ENCODE measurements at regions not wholly inside any gene's neighbourhood (a gene's known extent, or its start where the extent isn't known, plus 50 kb on each side); places are given as distances from the start of the nearest gene placed in this dataset.

GRCh38 chr1:232278925-232279324, 351.0 kb downstream of the SIPA1L2 start:
- ChIA-PET CTCF (no interaction called here), POLR2A (no interaction called here)
- TF ChIP-seq POLR2AphosphoS5 (IDR thresholded peaks at IDR 0.05; ENCODE audit: low read depth, low read length) (no peak), CTCF (IDR thresholded peaks at IDR 0.05) (no peak)
- Histone ChIP-seq H3K36me3 (ENCODE audit: control insufficient read depth, insufficient read depth, low read length) (no peaks in the 10 kb centered on the region), H3K4me1 (ENCODE audit: control insufficient read depth, insufficient read depth, low read length) (no peaks in the 10 kb centered on the region), H3K9me3 (ENCODE audit: control insufficient read depth, insufficient read depth, low read depth, low read length) (no peaks in the 10 kb centered on the region), H3K27ac (ENCODE audit: low read length) (no peak overlapping the region), H3K4me3 (ENCODE audit: low read depth in 2 of 2, low read length in 2 of 2) (no peak overlapping the region), H3K27me3 (ENCODE audit: control insufficient read depth, insufficient read depth, low read length) (no peaks in the 10 kb centered on the region)
- intact Hi-C loops (cut with micrococcal nuclease; ENCODE audit: unreplicated experiment) (no loop called here), in situ Hi-C loops (cut with HindIII; ENCODE audit: low pct_unique_long_range_greater_than_20kb, low sequenced_read_pairs) (no loop called here)
- DNase-seq (ENCODE audit: low read depth, low spot score) (no peak), ATAC-seq (no peak)
- BruUV-seq (replicated peaks), result no TSS peak

GRCh38 chr1:232276651-232277050, 353.3 kb downstream of the SIPA1L2 start:
- H3K27ac ChIP-seq (ENCODE audit: low read length), result no peak overlapping the region
- no peak for TF ChIP-seq POLR2AphosphoS5 (IDR thresholded peaks at IDR 0.05; ENCODE audit: low read depth, low read length)
- TF ChIP-seq CTCF (IDR thresholded peaks at IDR 0.05), result no peak
- no peak for TF ChIP-seq TCF7L2 (IDR thresholded peaks at IDR 0.05; ENCODE audit: low read depth, low read length)
- no peak for TF ChIP-seq SIN3A (IDR thresholded peaks at IDR 0.05; ENCODE audit: borderline replicate concordance, insufficient read depth, low read depth, low read length)
- no peak for TF ChIP-seq REST (IDR thresholded peaks at IDR 0.05; ENCODE audit: insufficient read depth in 1 of 2, low read depth in 2 of 2, low read length in 1 of 2)
- in situ Hi-C loops (cut with HindIII; ENCODE audit: low pct_unique_long_range_greater_than_20kb, low sequenced_read_pairs) (no loop called here), intact Hi-C loops (cut with micrococcal nuclease; ENCODE audit: unreplicated experiment) (no loop called here)
- H3K4me1 ChIP-seq (ENCODE audit: control insufficient read depth, insufficient read depth, low read length), result no peaks in the 10 kb centered on the region
- no peak overlapping the region for H3K4me3 ChIP-seq (ENCODE audit: low read depth in 2 of 2, low read length in 2 of 2)
- ATAC-seq (no peak), DNase-seq (ENCODE audit: low read depth, low spot score) (no peak)
- no peaks in the 10 kb centered on the region for H3K36me3 ChIP-seq (ENCODE audit: control insufficient read depth, insufficient read depth, low read length)
- no peaks in the 10 kb centered on the region for H3K9me3 ChIP-seq (ENCODE audit: control insufficient read depth, insufficient read depth, low read depth, low read length)
- H3K27me3 ChIP-seq (ENCODE audit: control insufficient read depth, insufficient read depth, low read length), result no peaks in the 10 kb centered on the region
- ChIA-PET CTCF (no interaction called here), POLR2A (no interaction called here)
- BruUV-seq (replicated peaks), result no TSS peak
